ENCODE measurements at regions not wholly inside any gene's neighbourhood (a gene's known extent, or its start where the extent isn't known, plus 50 kb on each side); places are given as distances from the start of the nearest gene placed in this dataset.
"Not testable (repeated sequence)": the region's sequence is repeated elsewhere in the genome, so short reads cannot be mapped to it uniquely, and the experiment has no call there.

GRCh38 chr15:85196697-85197096 lies 183.7 kb upstream of the AKAP13 start:
- not testable (repeated sequence) for DNase-seq

DNA sequence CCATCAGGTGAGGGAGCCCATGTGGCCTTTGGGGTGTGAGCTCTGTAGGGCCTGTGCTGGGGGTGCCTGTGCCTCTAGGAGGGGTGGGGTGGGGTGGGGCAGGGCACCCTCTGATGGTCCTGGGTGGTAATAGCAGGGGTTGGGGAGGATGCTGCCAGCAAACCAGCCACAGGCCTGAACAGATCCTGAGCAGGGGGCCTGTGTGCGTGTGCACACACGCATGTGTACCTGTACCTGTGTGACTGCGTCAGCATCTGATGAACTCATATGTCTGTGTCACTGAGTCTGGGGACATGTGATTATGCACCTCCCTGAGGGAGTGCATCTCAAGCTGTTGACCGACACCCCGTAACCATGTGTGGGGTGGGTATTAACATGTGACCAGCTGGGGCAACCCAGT lies 182.8 kb upstream of the AKAP13 start:
- DNase-seq: not testable (repeated sequence)

GRCh38 chr15:85198432-85198831 lies 182.0 kb upstream of the AKAP13 start:
- not testable (repeated sequence) for DNase-seq

GRCh38 chr15:85200215-85200614 lies 180.2 kb upstream of the AKAP13 start:
- not testable (repeated sequence) for DNase-seq

DNA sequence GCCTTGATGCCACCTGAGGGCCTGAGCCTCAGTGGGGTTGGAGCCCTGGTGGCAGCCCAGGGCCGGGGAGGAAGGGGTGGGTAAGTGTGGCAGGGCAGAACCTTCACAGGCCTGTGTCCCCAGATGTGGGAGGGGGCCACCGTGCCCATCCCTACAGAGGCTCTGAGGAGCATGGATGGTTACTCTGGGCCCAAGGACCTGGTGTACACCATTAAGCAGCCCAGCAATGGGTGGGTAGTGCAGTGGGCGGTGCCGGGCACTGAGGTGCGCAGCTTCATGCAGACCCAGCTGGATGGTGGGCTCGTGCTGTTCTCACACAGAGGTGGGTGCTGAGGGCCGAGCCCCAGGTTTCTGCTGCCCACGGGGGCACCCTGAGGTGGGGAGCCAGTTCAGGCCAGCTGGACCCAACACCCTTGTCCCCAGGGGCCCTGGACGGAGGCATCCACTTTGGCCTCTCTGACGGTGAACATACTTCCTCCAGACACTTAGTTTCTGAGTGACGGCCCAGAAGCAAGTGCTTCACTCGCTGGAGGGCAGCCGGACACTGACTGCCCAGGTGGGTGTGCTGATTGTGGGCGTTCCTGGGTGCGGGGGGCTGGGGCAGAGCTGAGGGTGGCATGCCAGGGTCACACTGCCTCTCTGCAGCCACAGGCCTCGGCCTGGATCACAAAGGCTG lies 179.1 kb upstream of the AKAP13 start:
- DNase-seq: not testable (repeated sequence)

GRCh38 chr15:85204481-85204880 lies 175.9 kb upstream of the AKAP13 start:
- not testable (repeated sequence) for DNase-seq

DNA sequence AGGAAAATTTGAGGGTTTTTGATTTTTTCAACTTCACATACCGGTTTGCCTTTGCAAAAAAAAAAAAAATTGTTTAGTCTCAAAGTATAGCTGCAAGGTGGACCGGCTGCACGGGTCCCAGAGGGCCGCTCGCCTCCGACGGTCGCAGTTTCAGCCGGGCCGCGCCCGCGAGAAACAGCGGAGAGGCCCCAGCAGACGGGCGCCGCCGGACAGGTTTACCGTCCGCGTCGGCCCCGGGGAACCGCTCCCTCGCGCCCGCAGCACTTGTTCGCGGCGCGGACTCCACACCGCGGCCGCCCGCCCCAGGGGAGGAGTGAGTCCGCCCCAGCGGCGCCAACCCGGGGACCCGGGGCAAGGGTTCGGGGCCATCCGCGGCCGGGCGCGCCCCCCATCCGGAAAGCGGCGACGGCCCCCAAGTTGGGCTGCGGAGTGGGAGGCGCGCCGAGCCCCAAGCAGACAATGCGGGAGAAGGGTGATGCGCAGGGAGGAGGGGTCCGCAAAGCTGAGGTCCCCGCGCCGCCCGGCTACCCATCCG lies 146.5 kb upstream of the AKAP13 start:
- DNase-seq: not testable (repeated sequence)

DNA sequence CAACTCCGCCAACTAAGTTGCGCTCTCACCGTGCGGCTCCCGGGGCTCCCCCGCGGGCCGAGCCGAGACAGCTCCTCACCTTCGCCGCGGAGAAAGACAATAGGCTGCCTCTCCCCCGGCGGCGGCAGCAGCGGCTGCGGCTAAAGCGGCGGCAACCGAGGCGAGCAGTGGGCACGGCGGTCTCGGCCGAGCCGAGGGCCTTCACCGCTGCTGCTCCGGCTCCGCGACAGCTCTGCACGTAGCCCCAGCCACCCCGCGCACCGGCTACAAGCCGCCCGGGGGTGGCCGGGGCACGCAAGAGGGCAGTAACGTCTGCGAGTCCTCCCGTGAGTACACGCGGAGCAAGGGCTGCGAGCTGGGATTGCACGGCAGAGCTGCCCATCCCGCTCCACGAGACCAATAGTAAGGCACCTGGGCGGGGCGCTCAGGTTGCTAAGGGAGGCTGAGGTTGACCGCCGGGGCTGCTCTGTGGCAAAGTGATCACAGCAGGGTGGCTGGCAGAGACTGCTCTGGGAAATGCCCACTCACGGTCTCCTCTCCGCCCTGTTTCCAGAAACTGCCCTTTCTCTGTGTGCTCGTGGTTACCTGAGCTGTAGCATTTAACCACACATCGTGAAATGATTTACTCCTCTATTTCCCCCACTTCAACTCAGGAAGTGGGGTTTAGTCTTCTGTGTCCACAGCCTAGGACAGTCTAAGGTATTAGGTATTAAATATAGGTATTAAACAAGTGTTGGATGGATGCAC lies 145.8 kb upstream of the AKAP13 start:
- not testable (repeated sequence) for DNase-seq

DNA sequence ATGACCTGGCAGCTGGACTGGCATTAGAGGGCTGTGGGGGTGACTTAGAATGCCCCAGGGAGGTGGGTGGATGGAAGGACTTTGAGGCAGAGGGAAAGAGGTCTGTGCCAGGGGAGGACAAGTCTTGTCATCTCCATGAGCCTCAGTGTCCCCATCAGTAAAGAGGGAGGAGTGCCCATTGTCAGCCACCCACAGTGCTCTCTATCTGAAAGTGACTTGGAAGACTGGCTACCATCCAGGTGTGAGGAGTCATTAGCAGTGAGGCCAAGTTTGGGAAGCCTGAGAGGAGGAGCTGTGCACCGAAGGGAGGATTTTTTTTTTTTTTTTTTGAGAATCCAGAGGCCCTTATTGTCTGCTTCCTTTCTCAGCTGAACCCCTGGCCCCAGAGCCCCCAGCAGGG lies 136.3 kb upstream of the AKAP13 start:
- DNase-seq: not testable (repeated sequence)

- DNase-seq: not testable (repeated sequence)
Measured at GRCh38 chr15:85250938-85251542, 129.4 kb upstream of the AKAP13 start.

- not testable (repeated sequence) for DNase-seq
Measured at GRCh38 chr15:85253196-85253915, 127.0 kb upstream of the AKAP13 start.

DNA sequence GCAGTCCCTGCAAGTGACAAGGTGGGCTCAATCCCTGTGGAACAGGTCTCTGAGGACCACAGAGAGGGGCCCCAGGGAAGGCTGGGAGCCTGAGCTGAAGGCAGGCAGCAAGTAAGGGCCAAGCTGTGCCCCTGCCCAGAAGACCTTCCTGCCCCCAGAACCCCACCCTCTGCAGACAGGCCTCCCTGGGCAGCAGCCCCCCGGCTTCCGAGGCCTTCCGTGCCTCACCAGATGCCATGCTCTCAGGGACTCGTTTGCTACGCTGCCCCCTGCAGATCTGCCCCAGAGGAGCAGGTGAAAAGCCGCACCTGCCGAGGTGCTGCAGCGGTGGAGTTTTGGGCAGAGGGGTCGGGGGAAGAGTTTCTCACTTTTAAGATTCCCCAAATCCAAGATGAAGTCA lies 125.4 kb upstream of the AKAP13 start:
- not testable (repeated sequence) for DNase-seq

DNA sequence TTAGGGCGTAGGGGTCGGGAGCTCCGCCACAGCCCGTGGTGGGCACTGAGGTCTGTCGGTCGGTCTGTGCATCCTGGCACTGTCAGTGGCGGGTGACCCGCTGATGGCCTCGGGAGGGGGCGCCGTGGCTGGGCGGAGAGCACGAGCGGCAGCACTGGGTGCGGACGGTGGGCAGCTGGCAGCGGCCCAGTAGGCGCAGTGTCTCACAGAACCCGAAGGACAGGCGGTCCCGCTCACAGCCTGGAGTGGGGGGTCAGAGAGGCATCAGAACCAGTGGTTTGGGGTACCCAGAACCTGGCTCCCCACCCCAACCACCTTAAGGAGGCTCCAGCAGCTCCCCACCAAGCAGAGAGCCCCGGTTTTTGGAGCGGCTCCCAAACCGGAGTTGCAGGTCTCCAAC lies 124.9 kb upstream of the AKAP13 start:
- DNase-seq: not testable (repeated sequence)

GRCh38 chr15:85256009-85256997 lies 124.1 kb upstream of the AKAP13 start:
- DNase-seq: not testable (repeated sequence)

GRCh38 chr15:85258062-85258445 lies 122.3 kb upstream of the AKAP13 start:
- not testable (repeated sequence) for DNase-seq

DNA sequence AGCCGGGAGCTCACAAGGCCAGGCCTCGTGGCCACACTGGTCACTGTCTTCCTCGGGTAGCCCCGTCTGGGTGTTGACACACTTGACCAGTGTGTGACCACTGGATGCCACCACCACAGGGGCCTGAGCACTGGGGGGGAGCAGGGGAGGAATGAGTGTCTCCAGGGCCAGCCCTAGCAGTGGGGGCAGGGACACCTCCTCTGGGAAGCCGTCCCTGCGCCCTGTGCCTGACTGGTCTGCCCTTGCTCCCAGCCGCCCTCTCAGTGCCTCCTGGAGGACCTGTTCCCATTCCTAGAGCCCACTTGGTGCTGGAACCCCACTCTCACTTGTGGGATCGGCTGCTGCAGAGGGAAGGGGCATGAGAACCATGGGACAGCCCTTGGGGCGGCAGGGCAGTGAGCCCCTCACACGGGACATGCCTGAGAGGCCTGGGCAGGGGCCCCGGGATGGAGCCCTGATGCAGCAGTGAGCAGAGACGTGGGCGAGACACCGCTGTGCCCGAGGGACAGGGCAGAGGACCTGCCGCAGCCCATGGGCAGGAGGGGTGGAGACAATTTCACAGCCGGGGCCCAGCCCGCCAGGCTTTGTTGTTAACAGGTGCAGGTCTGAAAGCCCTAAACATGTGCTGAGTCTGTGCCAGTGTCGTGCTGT lies 121.7 kb upstream of the AKAP13 start:
- not testable (repeated sequence) for DNase-seq

DNA sequence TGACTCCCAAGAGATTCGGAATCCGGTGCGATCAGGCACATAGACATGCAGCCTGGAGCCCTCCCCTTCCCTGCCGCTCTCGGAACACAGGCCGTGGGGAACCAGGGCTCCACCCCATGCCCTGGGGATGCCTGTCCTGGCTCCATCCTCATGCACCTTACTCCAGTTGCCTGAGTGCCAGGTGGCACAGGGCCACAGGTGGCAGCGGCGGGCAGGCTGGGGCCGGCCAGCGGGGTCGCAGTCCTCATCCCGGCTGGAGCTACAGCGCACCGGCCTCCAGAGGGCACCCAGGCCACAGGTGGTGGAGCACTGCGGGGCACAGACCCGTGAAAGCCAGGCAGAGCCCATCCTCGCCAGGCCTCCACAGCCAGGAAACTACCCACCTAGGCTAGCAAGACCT lies 119.9 kb upstream of the AKAP13 start:
- DNase-seq: not testable (repeated sequence)

GRCh38 chr15:85262461-85263055 lies 117.8 kb upstream of the AKAP13 start:
- DNase-seq: not testable (repeated sequence)

DNA sequence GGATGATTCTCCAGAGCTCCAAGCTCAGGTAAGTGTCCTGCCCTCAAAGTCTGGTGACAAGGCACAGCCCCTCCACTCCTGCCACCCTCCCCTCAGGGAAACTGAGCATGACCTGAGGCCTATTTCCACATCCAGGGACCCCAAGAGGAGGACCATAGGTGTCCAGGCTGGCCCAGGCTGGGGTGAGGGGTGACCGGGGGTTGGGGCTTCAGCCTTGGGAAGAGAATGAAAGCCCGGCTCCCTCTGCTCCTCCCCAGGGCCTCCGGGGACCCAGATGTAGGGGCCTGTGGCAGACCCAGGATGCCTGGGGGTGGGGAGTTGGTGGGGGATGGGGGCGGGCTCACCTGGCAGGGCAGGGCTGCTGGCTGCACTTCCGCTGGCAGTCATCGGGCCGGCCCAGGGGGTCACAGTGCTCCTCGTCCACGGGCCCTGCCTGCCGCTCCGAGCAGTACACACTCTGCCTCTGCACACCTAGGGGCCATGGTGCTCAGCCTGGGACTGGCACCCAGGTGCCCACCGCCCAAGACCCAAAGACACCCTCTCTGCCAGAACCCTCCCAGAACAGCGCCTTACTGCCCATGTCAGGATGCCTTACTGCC lies 116.5 kb upstream of the AKAP13 start:
- not testable (repeated sequence) for DNase-seq

DNA sequence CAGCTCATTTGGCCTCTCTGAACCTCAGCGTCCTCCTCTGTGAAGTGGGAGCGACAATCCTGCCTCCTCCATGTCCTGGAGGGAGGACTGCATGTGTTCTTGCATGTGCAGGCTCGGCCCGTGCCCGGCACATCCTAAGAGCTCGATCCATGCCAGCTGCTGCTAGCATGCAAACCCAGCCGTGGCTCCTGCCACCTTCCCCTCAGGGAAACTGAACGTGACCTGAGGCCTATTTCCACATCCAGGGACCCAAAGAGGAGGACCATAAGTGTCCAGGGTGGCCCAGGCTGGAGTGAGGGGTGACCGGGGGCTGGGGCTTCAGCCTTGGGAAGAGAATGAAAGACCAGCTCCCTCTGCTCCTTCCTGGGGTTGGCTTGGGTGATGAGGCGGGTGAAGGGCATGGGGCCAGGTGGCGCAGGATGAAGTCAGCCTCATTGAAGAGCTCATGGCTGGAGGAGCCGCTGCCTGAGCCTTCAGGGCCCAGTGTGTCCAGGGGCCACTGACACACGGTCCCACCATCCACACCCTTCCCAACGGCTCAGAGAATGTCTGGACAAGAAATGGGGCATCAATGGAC lies 115.7 kb upstream of the AKAP13 start:
- not testable (repeated sequence) for DNase-seq

Measured in fibroblast of skin of right biceps (primary cell).